Activated naive CD8-positive, alpha-beta T cell treated with anti-CD3 and anti-CD28 coated beads for 36 hours (primary cell): ENCODE measurements at regions not wholly inside any gene's neighbourhood (a gene's known extent, or its start where the extent isn't known, plus 50 kb on each side); places are given as distances from the start of the nearest gene placed in this dataset.

Experiments used
- DNase-seq: peaks from one replicate; pipeline ENCODE4 v3.0.0; 2021
- H3K27ac Mint-ChIP-seq: one replicate; pipeline ENCODE4 v1.8.0; 2022; ENCODE audit warnings: mild to moderate bottlenecking, moderate library complexity, mixed read lengths
- H3K27me3 Mint-ChIP-seq: one replicate; pipeline ENCODE4 v1.8.0; 2022; ENCODE audit warnings: mild to moderate bottlenecking, mixed read lengths
- H3K36me3 Mint-ChIP-seq: one replicate; pipeline ENCODE4 v1.8.0; 2021; ENCODE audit warnings: mild to moderate bottlenecking, mixed read lengths
- H3K4me1 Mint-ChIP-seq: one replicate; pipeline ENCODE4 v1.8.0; 2021; ENCODE audit warnings: mixed read lengths
- H3K4me3 Mint-ChIP-seq: one replicate; pipeline ENCODE4 v1.8.0; 2022; ENCODE audit warnings: mild to moderate bottlenecking, moderate library complexity, mixed read lengths
- H3K9me3 Mint-ChIP-seq: one replicate; pipeline ENCODE4 v1.8.0; 2022; ENCODE audit warnings: mixed read lengths

DNA sequence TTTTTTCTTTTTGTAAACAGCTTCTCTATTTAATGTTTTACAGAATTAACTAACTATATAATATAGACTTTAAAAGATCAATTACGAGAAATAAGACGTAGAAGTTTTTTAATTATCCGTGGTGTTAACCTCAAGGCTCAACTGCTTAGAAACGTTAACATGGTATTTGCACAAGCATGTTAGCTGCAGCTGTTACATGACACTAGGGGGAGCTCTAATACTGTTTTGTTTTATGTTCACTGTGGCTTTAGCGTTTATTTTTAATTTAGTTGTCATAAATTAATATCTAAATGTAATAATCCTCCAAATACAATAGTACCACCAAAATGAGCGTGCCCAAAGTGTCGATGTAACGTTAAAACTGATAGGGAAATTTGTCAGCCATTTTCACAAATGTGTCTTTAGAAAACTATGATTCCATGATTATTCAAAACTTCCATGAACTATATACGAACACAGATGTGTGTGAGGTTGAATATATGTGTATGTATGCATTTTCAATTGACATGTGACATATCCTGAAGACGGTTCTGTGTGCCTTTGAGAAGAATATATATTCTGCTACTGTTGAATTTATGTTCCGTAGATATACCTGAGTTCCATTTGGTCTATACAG, 828.8 kb upstream of the MBL2 start:
- Mint-ChIP-seq H3K9me3 (no peaks in the 10 kb centered on the region), H3K27me3 (no peaks in the 10 kb centered on the region), H3K27ac (no peak overlapping the region), H3K4me1 (no peaks in the 10 kb centered on the region), H3K36me3 (no peaks in the 10 kb centered on the region), H3K4me3 (no peak overlapping the region)
- DNase-seq, result no peak

GRCh38 chr10:53598914-53599313, 826.3 kb upstream of the MBL2 start:
- H3K4me3 Mint-ChIP-seq, result no peak overlapping the region
- H3K27ac Mint-ChIP-seq, result no peak overlapping the region
- no peaks in the 10 kb centered on the region for H3K27me3 Mint-ChIP-seq
- no peaks in the 10 kb centered on the region for H3K36me3 Mint-ChIP-seq
- H3K4me1 Mint-ChIP-seq, result no peaks in the 10 kb centered on the region
- no peaks in the 10 kb centered on the region for H3K9me3 Mint-ChIP-seq
- no peak for DNase-seq

GRCh38 chr10:53597835-53598251, 825.3 kb upstream of the MBL2 start:
- H3K27me3 Mint-ChIP-seq, result no peaks in the 10 kb centered on the region
- no peak overlapping the region for H3K4me3 Mint-ChIP-seq
- no peaks in the 10 kb centered on the region for H3K4me1 Mint-ChIP-seq
- no peaks in the 10 kb centered on the region for H3K36me3 Mint-ChIP-seq
- no peak overlapping the region for H3K27ac Mint-ChIP-seq
- H3K9me3 Mint-ChIP-seq, result no peaks in the 10 kb centered on the region
- DNase-seq, result no peak

- no peak for DNase-seq
- H3K9me3 Mint-ChIP-seq, result peaks cover 3% of the 10 kb centered on the region
- no peak overlapping the region for H3K4me3 Mint-ChIP-seq
- no peaks in the 10 kb centered on the region for H3K36me3 Mint-ChIP-seq
- no peaks in the 10 kb centered on the region for H3K4me1 Mint-ChIP-seq
- H3K27ac Mint-ChIP-seq, result no peak overlapping the region
- no peaks in the 10 kb centered on the region for H3K27me3 Mint-ChIP-seq
Measured at GRCh38 chr10:53580465-53580864, 807.9 kb upstream of the MBL2 start.

DNA sequence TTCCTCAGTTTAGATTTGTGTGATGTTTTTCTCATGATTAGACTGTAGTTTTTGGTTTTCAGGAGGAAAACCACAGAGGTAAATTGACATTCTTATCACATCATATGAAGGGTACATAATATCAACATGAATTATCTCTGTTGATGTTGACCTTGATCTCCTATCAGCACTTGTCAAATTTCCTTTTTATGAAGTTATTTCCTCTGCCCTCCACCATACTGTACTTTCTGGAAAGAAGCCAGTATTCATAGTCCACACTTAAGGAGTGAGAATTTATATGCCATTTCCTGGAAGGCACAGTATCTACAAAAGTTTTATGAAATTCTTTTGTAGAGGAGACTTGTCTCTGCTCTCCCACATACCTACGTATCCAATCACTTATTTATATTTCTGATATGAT, 807.2 kb upstream of the MBL2 start:
- Mint-ChIP-seq H3K27me3 (no peaks in the 10 kb centered on the region), H3K27ac (no peak overlapping the region), H3K4me1 (no peaks in the 10 kb centered on the region), H3K4me3 (no peak overlapping the region), H3K36me3 (no peaks in the 10 kb centered on the region), H3K9me3 (peaks cover 5% of the 10 kb centered on the region)
- no peak for DNase-seq

DNA sequence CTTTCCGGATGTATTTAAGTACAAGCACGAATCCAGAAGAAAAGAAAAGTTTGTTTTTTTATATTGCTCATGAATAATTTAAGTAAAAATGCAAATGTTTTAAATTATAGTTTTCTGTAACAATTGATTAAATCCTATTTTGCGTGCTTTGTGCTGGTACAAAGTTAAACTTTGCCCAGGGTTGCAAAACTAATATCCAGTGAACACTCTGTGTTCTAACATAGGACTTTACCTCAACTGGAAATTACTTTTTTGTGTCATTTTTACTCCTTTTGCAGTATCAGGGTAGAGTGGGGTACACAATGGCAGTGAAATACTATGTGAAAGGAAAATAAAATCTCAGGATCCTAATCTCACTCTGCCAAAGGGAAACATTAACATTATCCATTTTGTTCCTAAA, 801.4 kb upstream of the MBL2 start:
- H3K4me1 Mint-ChIP-seq, result no peaks in the 10 kb centered on the region
- H3K27ac Mint-ChIP-seq, result no peak overlapping the region
- H3K4me3 Mint-ChIP-seq, result no peak overlapping the region
- no peak for DNase-seq
- no peaks in the 10 kb centered on the region for H3K27me3 Mint-ChIP-seq
- peaks cover 6% of the 10 kb centered on the region for H3K9me3 Mint-ChIP-seq
- H3K36me3 Mint-ChIP-seq, result no peaks in the 10 kb centered on the region

GRCh38 chr10:53573498-53573897, 800.9 kb upstream of the MBL2 start:
- Mint-ChIP-seq H3K27ac (no peak overlapping the region), H3K4me3 (no peak overlapping the region), H3K9me3 (peaks cover 6% of the 10 kb centered on the region), H3K27me3 (no peaks in the 10 kb centered on the region), H3K4me1 (no peaks in the 10 kb centered on the region), H3K36me3 (no peaks in the 10 kb centered on the region)
- no peak for DNase-seq

DNA sequence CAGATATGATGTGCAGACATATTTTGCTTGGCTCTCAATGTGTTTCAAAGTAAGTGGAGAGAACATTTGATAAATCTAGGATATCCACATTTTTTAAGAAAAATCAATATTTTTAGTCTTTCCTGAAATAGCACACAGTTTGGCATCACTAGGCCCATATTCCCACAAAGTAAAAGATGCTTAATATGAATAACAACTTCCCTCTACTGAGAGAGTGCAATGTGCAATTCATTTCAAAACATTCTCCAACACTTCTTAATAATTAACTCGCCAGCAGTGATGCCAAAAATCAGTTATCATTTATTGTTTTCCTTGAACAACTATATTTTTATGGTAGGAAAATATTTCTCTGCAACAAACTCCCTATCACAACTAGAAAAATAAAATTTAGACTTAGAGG, 800.2 kb upstream of the MBL2 start:
- no peaks in the 10 kb centered on the region for H3K27me3 Mint-ChIP-seq
- no peak overlapping the region for H3K4me3 Mint-ChIP-seq
- H3K36me3 Mint-ChIP-seq, result no peaks in the 10 kb centered on the region
- DNase-seq, result no peak
- H3K27ac Mint-ChIP-seq, result no peak overlapping the region
- H3K9me3 Mint-ChIP-seq, result peaks cover 6% of the 10 kb centered on the region
- no peaks in the 10 kb centered on the region for H3K4me1 Mint-ChIP-seq

DNA sequence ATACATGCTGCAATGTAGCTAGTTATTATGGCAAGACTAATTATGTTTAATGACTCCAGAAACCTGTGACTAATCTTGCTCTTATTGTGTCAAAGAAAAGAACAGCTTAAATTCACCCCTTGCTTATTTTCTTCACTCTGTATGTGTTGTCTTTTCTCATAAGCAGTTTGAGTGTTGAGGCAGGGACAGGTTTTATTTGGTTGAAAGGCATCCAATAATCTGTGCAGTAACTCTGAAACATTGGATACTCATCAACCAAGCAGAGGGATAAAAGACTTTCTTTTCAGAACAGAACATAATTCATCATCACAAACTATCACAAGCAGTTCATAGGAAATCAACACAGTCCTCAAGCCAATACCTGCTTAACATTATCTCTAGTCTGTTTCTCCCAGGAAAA, 797.6 kb upstream of the MBL2 start:
- Mint-ChIP-seq H3K36me3 (no peaks in the 10 kb centered on the region), H3K27ac (no peak overlapping the region), H3K4me1 (no peaks in the 10 kb centered on the region), H3K27me3 (no peaks in the 10 kb centered on the region), H3K4me3 (no peak overlapping the region), H3K9me3 (peaks cover 3% of the 10 kb centered on the region)
- no peak for DNase-seq

- Mint-ChIP-seq H3K4me1 (no peaks in the 10 kb centered on the region), H3K36me3 (no peaks in the 10 kb centered on the region)
Measured at GRCh38 chr10:53569455-53569854, 796.9 kb upstream of the MBL2 start.

DNA sequence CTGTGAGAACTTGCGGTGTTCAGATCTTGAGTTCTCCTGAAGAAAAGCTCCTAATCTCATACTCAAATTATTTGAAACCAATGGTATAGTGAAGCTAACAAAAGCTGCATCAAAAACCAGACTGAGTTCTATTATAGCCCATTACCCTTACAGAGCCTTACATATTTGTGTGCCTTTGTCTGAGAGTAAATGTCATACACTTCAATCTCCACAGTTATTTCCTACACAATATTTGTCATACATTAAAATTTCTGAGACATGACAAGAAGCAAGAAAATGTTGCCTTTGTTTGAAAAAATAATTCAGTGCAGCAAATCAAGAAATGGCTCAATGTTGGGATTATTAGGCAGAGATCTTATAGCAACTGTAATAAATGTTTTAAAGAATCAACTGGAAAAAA, 776.1 kb upstream of the MBL2 start:
- Mint-ChIP-seq H3K36me3 (no peaks in the 10 kb centered on the region), H3K27ac (no peak overlapping the region), H3K27me3 (no peaks in the 10 kb centered on the region), H3K9me3 (peaks cover 6% of the 10 kb centered on the region), H3K4me3 (no peak overlapping the region), H3K4me1 (no peaks in the 10 kb centered on the region)
- no peak for DNase-seq

More at GRCh38 chr10:53569455-53569854, 796.9 kb upstream of the MBL2 start:
- no peak for DNase-seq
- no peak overlapping the region for H3K4me3 Mint-ChIP-seq
- H3K27ac Mint-ChIP-seq, result no peak overlapping the region
- H3K9me3 Mint-ChIP-seq, result peaks cover under 1% of the 10 kb centered on the region
- no peaks in the 10 kb centered on the region for H3K27me3 Mint-ChIP-seq

DNA sequence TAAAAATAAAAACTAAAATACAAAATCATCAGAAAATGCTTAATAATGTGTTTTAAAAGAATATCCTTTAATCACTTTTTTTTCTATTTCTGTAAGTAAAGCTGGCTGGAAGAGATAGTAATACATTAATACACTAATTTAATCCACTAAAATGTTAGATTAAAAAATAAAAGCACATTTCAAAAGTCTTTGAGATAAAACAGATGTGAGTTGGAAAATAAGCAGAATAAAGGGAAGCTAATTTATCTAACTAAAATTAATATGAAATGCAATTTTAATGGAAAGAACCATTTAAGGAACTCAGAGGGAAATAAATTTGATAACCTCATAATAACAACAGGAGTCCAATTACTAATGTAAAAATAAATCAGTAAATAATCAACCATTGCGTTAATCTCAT, 774.8 kb upstream of the MBL2 start:
- Mint-ChIP-seq H3K9me3 (peaks cover 10% of the 10 kb centered on the region), H3K4me3 (no peak overlapping the region), H3K36me3 (no peaks in the 10 kb centered on the region), H3K27me3 (no peaks in the 10 kb centered on the region), H3K4me1 (no peaks in the 10 kb centered on the region), H3K27ac (no peak overlapping the region)
- DNase-seq, result no peak

- Mint-ChIP-seq H3K4me1 (no peaks in the 10 kb centered on the region), H3K27ac (no peak overlapping the region), H3K27me3 (no peaks in the 10 kb centered on the region), H3K9me3 (peaks cover 11% of the 10 kb centered on the region), H3K4me3 (no peak overlapping the region), H3K36me3 (no peaks in the 10 kb centered on the region)
- no peak for DNase-seq
Measured at GRCh38 chr10:53543410-53543809, 770.8 kb upstream of the MBL2 start.

GRCh38 chr10:53537508-53537907, 764.9 kb upstream of the MBL2 start:
- Mint-ChIP-seq H3K4me3 (no peak overlapping the region), H3K27me3 (no peaks in the 10 kb centered on the region), H3K27ac (no peak overlapping the region), H3K9me3 (peaks cover 10% of the 10 kb centered on the region), H3K4me1 (no peaks in the 10 kb centered on the region), H3K36me3 (no peaks in the 10 kb centered on the region)
- no peak for DNase-seq

DNA sequence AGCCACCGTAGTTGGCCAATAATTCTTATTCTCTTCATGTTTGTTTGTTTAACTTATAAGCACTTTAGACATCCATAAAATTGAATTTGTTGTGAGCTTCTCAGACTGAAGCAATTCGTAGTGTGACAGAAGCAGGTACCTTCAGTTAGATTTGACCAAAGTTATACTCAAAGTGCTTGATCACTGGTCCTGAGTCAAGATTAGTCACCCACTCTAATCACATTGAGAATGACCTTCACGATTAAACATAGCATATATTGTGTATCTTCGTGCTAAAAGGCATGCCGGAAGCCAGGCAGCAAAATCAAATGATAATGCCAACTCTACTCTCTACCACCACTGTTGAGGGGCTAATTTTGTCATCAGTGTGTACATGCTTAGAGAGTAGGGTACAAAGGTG, 763.7 kb upstream of the MBL2 start:
- no peak overlapping the region for H3K27ac Mint-ChIP-seq
- DNase-seq, result no peak
- H3K27me3 Mint-ChIP-seq, result no peaks in the 10 kb centered on the region
- H3K9me3 Mint-ChIP-seq, result peaks cover 8% of the 10 kb centered on the region
- H3K4me1 Mint-ChIP-seq, result no peaks in the 10 kb centered on the region
- no peak overlapping the region for H3K4me3 Mint-ChIP-seq
- H3K36me3 Mint-ChIP-seq, result no peaks in the 10 kb centered on the region

DNA sequence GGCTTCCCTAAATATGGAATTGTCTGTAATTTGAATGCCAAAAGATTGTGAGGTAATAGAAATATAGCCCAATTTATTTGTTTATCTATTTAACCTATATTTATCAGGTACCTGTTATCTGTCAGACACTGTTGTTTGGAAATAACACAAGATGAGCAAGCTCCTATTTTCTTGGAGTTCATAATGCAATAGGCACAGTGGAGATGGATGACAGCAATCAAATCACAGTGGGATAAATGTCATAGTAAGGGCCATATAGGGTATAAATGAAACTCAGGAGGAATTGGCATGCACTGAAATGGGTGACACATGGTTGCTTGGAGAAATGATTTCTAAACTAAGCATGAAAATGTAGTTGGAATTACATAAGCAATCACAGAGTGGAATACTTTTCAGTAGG, 761.8 kb upstream of the MBL2 start:
- H3K27ac Mint-ChIP-seq, result no peak overlapping the region
- H3K9me3 Mint-ChIP-seq, result peaks cover 8% of the 10 kb centered on the region
- no peaks in the 10 kb centered on the region for H3K36me3 Mint-ChIP-seq
- H3K27me3 Mint-ChIP-seq, result no peaks in the 10 kb centered on the region
- no peak for DNase-seq
- H3K4me3 Mint-ChIP-seq, result no peak overlapping the region
- no peaks in the 10 kb centered on the region for H3K4me1 Mint-ChIP-seq

GRCh38 chr10:53528974-53529373, 756.4 kb upstream of the MBL2 start:
- Mint-ChIP-seq H3K27ac (no peak overlapping the region), H3K36me3 (no peaks in the 10 kb centered on the region), H3K4me1 (no peaks in the 10 kb centered on the region), H3K4me3 (no peak overlapping the region), H3K27me3 (no peaks in the 10 kb centered on the region), H3K9me3 (peaks cover 5% of the 10 kb centered on the region)
- no peak for DNase-seq
